ENCODE measurements at regions not wholly inside any gene's neighbourhood (a gene's known extent, or its start where the extent isn't known, plus 50 kb on each side); places are given as distances from the start of the nearest gene placed in this dataset.

GRCh38 chr4:146023334-146023967 is 84.8 kb upstream of the ZNF827 start:
- no peak for TF ChIP-seq POLR2A (IDR thresholded peaks at IDR 0.05)
- TF ChIP-seq, protein P1, sequence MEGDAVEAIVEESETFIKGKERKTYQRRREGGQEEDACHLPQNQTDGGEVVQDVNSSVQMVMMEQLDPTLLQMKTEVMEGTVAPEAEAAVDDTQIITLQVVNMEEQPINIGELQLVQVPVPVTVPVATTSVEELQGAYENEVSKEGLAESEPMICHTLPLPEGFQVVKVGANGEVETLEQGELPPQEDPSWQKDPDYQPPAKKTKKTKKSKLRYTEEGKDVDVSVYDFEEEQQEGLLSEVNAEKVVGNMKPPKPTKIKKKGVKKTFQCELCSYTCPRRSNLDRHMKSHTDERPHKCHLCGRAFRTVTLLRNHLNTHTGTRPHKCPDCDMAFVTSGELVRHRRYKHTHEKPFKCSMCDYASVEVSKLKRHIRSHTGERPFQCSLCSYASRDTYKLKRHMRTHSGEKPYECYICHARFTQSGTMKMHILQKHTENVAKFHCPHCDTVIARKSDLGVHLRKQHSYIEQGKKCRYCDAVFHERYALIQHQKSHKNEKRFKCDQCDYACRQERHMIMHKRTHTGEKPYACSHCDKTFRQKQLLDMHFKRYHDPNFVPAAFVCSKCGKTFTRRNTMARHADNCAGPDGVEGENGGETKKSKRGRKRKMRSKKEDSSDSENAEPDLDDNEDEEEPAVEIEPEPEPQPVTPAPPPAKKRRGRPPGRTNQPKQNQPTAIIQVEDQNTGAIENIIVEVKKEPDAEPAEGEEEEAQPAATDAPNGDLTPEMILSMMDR (IDR thresholded peaks at IDR 0.05): no peak
- Histone ChIP-seq H3K27ac (no peak overlapping the region), H3K4me3 (no peak overlapping the region), H3K27me3 (no peaks in the 10 kb centered on the region), H3K36me3 (no peaks in the 10 kb centered on the region), H3K9me3 (no peaks in the 10 kb centered on the region), H3K4me1 (no peaks in the 10 kb centered on the region)
- DNase-seq: peak in 1 of 3 donors; percentile 20

DNA sequence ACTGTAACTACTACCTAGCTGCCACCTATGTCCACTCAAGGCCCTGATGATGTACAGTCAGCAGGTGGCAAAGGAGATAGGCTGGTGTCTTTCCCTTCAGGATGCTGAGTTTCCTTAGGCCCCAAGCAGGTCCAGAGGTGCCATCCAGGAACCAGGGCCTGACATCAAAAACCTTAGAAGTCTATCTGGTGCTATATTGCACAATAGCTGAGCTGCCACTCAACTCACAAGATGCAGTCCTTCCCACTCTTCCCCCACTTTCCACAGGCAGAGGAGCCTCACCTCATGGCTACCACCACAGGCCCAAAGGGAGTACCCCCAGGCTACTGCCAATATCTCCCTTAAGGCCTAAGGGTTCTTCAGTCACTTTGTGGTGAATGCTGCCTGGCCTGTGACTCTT is 83.9 kb upstream of the ZNF827 start:
- H3K36me3 ChIP-seq: no peaks in the 10 kb centered on the region

DNA sequence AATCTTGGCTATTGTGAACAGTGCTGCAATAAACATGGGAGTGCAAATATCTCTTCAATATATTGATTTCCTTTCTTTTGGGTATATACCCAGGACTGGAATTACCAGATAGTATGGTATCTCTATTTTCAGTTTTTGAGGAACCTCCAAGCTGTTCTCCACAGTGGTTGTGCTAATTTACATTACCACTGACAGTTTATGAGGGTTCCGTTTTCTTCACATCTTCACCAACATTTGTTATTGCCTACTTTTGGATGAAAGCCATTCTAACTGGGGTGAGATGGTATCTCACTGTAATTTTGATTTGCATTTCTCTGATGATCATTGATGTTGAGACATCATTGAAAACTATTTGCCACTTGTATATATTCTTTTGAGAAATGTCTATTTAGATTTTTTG is 79.6 kb upstream of the ZNF827 start:
- TF ChIP-seq, protein P1 (IDR thresholded peaks at IDR 0.05): no peak
- no peak for TF ChIP-seq POLR2A (IDR thresholded peaks at IDR 0.05)

More for the DNA sequence above, 83.9 kb upstream of the ZNF827 start:
- Histone ChIP-seq H3K27me3 (no peaks in the 10 kb centered on the region), H3K4me3 (no peak overlapping the region), H3K9me3 (no peaks in the 10 kb centered on the region), H3K27ac (no peak overlapping the region), H3K4me1 (no peaks in the 10 kb centered on the region)
- TF ChIP-seq, protein P1 (IDR thresholded peaks at IDR 0.05): no peak
- no peak for TF ChIP-seq POLR2A (IDR thresholded peaks at IDR 0.05)
- DNase-seq: no peak

DNA sequence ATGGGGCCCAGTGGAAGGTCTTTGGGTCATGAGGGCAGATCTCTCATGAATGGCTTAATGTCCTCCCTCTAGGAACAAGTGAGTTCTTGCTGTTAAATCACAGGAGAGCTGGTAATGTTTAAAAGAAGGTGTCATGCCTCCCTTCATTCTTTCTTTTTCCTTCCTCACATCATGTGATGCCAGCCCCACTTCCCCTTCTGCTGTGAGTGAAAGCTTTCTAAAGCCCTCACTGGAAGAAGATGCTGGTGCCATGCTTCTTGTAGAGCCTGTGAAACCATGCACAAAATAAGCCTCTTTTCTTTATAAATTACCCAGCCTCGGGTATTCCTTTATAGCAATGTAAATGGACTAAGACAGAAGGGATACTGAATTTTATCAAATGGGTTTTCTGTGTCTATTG is 66.1 kb upstream of the ZNF827 start:
- H3K4me1 ChIP-seq: no peaks in the 10 kb centered on the region
- no peak for TF ChIP-seq POLR2A (IDR thresholded peaks at IDR 0.05)
- TF ChIP-seq, protein P1 (IDR thresholded peaks at IDR 0.05): no peak

More for the DNA sequence above, 79.6 kb upstream of the ZNF827 start:
- DNase-seq: no peak
- Histone ChIP-seq H3K4me1 (no peaks in the 10 kb centered on the region), H3K27ac (no peak overlapping the region), H3K36me3 (no peaks in the 10 kb centered on the region), H3K27me3 (no peaks in the 10 kb centered on the region), H3K4me3 (no peak overlapping the region), H3K9me3 (no peaks in the 10 kb centered on the region)

GRCh38 chr4:145988628-145989027 is 50.0 kb upstream of the ZNF827 start:
- H3K4me1 ChIP-seq: no peaks in the 10 kb centered on the region
- no peak overlapping the region for H3K4me3 ChIP-seq
- H3K27me3 ChIP-seq: no peaks in the 10 kb centered on the region
- H3K36me3 ChIP-seq: no peaks in the 10 kb centered on the region
- H3K27ac ChIP-seq: no peak overlapping the region
- no peak for TF ChIP-seq POLR2A (IDR thresholded peaks at IDR 0.05)
- no peak for DNase-seq
- H3K9me3 ChIP-seq: no peaks in the 10 kb centered on the region

More for the DNA sequence above, 66.1 kb upstream of the ZNF827 start:
- H3K27ac ChIP-seq: no peak overlapping the region
- peaks cover 0 to 7% (median 0%) of the 10 kb centered on the region in 4 donors for H3K9me3 ChIP-seq
- H3K27me3 ChIP-seq: no peaks in the 10 kb centered on the region
- no peak overlapping the region for H3K4me3 ChIP-seq
- no peak for DNase-seq
- no peaks in the 10 kb centered on the region for H3K36me3 ChIP-seq

All from Peyer's patch (tissue), 4 donors.